Adrenal gland (tissue), 9 donors: ENCODE measurements at regions not wholly inside any gene's neighbourhood (a gene's known extent, or its start where the extent isn't known, plus 50 kb on each side); places are given as distances from the start of the nearest gene placed in this dataset.

Source experiments
- DNase-seq, 7 donors: peaks; one replicate each; pipeline ENCODE4 v3.0.0-alpha.2; 2019 to 2020
- H3K27ac ChIP-seq, 5 donors: fragments of 200-600 bp; sonication (generic) in 4 of 5; 1 replicate in 3 of 5; 2 replicates in 2 of 5; pipeline versions ENCODE4 v1.5.1 to v1.8.0; 2016 to 2020; ENCODE audit warnings: mild to moderate bottlenecking in 1 of 5
- H3K27me3 ChIP-seq: fragments of 200-600 bp; 2 replicates; pipeline ENCODE4 v1.8.0; 2021
- H3K36me3 ChIP-seq, 2 donors: fragments of 200-600 bp; replicated peaks in 1 of 2; 1 replicate in 1 of 2; 2 replicates in 1 of 2; pipeline versions ENCODE4 v1.5.1 to v1.8.0; 2018 to 2022
- H3K4me1 ChIP-seq, 2 donors: fragments of 200-600 bp; replicated peaks in 1 of 2; 1 replicate in 1 of 2; 2 replicates in 1 of 2; pipeline versions ENCODE4 v1.5.1 to v1.8.0; 2018 to 2021
- H3K4me3 ChIP-seq, 4 donors: fragments of 200-600 bp; sonication (generic) in 3 of 4; one replicate each; pipeline ENCODE4 v1.5.1; 2016 to 2018
- H3K9me3 ChIP-seq, 3 donors: fragments of 200-600 bp; sonication (generic) in 1 of 3; replicated peaks in 1 of 3; 1 replicate in 2 of 3; 2 replicates in 1 of 3; pipeline versions ENCODE4 v1.5.1 to v1.8.0; 2016 to 2021
- POLR2A ChIP-seq, 2 donors: fragments of 450-650 bp; IDR thresholded peaks; one replicate each; pipeline ENCODE4 v1.6.1; 2017; ENCODE audit warnings: antibody characterized with exemption in 2 of 2, mild to moderate bottlenecking in 2 of 2, moderate library complexity in 1 of 2
- WGBS, 4 donors: extraction: QIAGEN DNeasy Blood & Tissue Kit in 2 of 4; methylation state at CpG; one replicate each; pipeline versions ENCODE4 v1.1.5 to v1.1.7; 2013 to 2017; 5-methylcytosine and 5-hydroxymethylcytosine counted together
- intact Hi-C, 2 donors: fragments of 100-400 bp; cut with DNase I; formaldehyde crosslinking; loops; one replicate each; pipeline versions ENCODE4 v1.14.1 to v1.15.0; 2022 to 2023
- TF ChIP-seq, protein P1 (sequence below), 6 experiments: fragments of 450-650 bp in 4 of 6; fragments of 200-600 bp in 2 of 6; sonication (generic) in 1 of 6; IDR thresholded peaks; 1 replicate in 5 of 6; 2 replicates in 1 of 6; pipeline versions ENCODE4 v1.5.1 to v1.8.0; 2016 to 2021; ENCODE audit warnings: antibody characterized with exemption in 6 of 6, mild to moderate bottlenecking in 2 of 6, moderate library complexity in 1 of 6
- donor health status: healthy with polysubstance abuse.
- donor health status: Bipolar disorder and iron deficiency.
- donor health status: DM: yes; HTN: yes; CAD: no.
- donor health status: DM: no; HTN: no; CAD: no.
- donor health status: DM: no; HTN: no; CAD: no.

DNA sequence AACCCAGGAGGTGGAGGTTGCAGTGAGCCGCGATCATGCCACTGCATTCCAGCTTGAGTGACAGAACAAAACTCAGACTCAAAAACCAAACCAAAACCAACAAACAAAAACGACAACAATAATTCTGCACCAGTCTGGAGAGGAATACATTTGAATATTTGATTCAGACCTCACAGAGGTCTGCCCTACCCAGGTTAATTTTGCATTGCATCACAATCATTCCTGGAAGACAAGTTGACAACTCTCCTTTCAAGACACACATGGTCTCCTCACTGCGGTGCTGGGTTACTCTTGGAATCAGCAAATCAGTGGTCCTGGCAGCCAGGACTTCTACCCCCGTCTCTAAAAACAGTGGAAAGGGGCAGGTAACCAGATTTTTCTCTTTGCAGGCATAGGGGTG is 79.9 kb upstream of the TMTC4 start:
- Histone ChIP-seq H3K27ac (no peak overlapping the region), H3K4me1 (no peaks in the 10 kb centered on the region), H3K36me3 (no peaks in the 10 kb centered on the region), H3K4me3 (no peak overlapping the region), H3K9me3 (no peaks in the 10 kb centered on the region), H3K27me3 (no peaks in the 10 kb centered on the region)
- intact Hi-C loops, result no loop called here
- no peak for DNase-seq
- TF ChIP-seq POLR2A (IDR thresholded peaks at IDR 0.05), result no peak
- WGBS, 4 donors, result 72 to 87% (median 80%) methylated on average over 5 of the region's 5 CpGs

DNA sequence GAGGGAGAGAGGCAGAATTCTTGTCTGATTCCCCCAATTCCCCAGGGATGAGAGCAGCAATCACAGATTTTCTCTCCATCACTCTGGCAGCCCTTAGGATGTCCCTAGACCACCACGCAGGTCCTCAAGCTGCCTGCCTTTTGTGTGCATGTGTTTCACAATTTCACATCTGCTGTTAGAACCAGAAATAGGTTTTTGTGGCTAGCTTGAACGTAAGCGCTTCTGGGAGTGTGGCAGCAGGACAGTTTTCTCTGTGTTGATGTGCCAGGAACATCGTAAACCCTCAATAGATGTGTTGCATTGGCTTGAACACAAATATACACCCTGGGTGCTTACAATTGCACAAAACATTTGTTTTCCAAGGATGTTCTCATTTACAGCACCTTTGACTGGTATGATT is 78.8 kb upstream of the TMTC4 start:
- TF ChIP-seq, protein P1, sequence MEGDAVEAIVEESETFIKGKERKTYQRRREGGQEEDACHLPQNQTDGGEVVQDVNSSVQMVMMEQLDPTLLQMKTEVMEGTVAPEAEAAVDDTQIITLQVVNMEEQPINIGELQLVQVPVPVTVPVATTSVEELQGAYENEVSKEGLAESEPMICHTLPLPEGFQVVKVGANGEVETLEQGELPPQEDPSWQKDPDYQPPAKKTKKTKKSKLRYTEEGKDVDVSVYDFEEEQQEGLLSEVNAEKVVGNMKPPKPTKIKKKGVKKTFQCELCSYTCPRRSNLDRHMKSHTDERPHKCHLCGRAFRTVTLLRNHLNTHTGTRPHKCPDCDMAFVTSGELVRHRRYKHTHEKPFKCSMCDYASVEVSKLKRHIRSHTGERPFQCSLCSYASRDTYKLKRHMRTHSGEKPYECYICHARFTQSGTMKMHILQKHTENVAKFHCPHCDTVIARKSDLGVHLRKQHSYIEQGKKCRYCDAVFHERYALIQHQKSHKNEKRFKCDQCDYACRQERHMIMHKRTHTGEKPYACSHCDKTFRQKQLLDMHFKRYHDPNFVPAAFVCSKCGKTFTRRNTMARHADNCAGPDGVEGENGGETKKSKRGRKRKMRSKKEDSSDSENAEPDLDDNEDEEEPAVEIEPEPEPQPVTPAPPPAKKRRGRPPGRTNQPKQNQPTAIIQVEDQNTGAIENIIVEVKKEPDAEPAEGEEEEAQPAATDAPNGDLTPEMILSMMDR (IDR thresholded peaks at IDR 0.05), result no peak
- TF ChIP-seq POLR2A (IDR thresholded peaks at IDR 0.05), result no peak
- no peaks in the 10 kb centered on the region for H3K27me3 ChIP-seq
- DNase-seq, result no peak
- intact Hi-C loops, result no loop called here
- 64 to 93% (median 76%) methylated on average over 4 of the region's 4 CpGs for WGBS, 4 donors
- no peaks in the 10 kb centered on the region for H3K36me3 ChIP-seq
- H3K4me1 ChIP-seq, result no peaks in the 10 kb centered on the region
- H3K27ac ChIP-seq, result no peak overlapping the region
- H3K9me3 ChIP-seq, result no peaks in the 10 kb centered on the region
- no peak overlapping the region for H3K4me3 ChIP-seq

DNA sequence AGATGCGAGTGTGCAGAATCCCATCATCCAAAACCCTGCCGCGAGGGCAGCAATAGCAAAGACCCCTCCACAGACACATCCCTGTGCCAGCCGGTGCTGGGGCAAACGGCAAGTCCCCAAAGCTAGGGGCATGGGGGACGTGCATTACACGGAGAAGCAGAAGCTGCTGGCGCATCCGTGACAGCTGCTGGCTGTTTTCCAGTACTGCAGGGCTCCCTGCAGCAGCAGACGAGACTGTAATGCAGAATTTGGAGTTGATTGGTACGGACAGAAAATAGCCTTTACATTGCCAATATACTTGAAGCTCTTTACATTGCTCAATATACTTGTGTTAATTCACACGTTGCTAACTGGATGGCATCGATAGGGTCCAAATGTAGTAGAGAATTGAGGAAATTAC is 77.2 kb upstream of the TMTC4 start:
- 60 to 78% (median 67%) methylated on average over 11 to 13 of the region's 13 CpGs for WGBS, 4 donors
- Histone ChIP-seq H3K27ac (no peak overlapping the region), H3K36me3 (no peaks in the 10 kb centered on the region), H3K4me3 (no peak overlapping the region), H3K27me3 (no peaks in the 10 kb centered on the region), H3K9me3 (no peaks in the 10 kb centered on the region), H3K4me1 (no peaks in the 10 kb centered on the region)
- TF ChIP-seq POLR2A (IDR thresholded peaks at IDR 0.05), result no peak
- TF ChIP-seq, protein P1 (IDR thresholded peaks at IDR 0.05), result no peak
- intact Hi-C loops, result no loop called here
- no peak for DNase-seq

DNA sequence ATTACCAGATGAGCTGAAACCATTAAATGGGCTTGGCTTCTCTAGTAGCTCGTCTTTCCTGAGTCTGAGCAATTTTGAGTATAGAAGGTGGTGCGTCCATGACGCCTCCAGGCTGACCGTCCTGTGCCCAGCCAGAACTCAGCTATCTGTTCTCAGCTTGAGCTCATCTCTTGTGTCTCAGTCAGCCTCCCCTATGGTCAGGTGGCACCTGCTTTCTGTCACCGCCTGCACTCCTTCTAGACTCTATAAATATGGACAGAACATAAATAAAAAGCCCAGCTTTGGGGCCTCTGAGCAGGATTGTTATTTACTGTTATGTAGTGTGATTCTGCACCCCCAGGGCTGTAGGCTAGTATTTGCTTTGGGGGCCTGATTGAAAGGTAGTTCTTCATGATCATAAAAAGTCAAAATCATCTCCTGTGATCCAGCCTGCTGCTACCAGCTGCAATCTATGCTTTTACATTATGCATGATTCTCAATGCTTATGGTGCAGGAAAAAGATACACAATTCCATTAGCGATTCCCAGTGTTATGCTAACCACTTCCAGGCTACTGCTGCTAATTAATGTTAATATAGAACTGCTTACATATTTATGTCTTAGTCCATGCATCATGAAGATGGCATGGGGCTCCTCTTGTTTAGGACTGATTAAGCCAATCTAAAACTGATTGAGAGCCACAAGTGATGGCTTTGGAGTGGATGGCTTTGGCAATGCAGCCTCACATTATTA is 72.5 kb upstream of the TMTC4 start:
- intact Hi-C loops, result no loop called here
- DNase-seq, result no peak
- no peaks in the 10 kb centered on the region for H3K27me3 ChIP-seq
- no peaks in the 10 kb centered on the region for H3K4me1 ChIP-seq
- TF ChIP-seq, protein P1 (IDR thresholded peaks at IDR 0.05), result no peak
- no peak for TF ChIP-seq POLR2A (IDR thresholded peaks at IDR 0.05)
- no peak overlapping the region for H3K27ac ChIP-seq
- WGBS, 4 donors, result 77 to 82% (median 79%) methylated on average over 6 of the region's 6 CpGs
- H3K9me3 ChIP-seq, result no peaks in the 10 kb centered on the region
- H3K36me3 ChIP-seq, result no peaks in the 10 kb centered on the region
- no peak overlapping the region for H3K4me3 ChIP-seq
